Esophagus (tissue), 2 donors: ENCODE measurements at regions not wholly inside any gene's neighbourhood (a gene's known extent, or its start where the extent isn't known, plus 50 kb on each side); places are given as distances from the start of the nearest gene placed in this dataset.
"Not testable (repeated sequence)": the region's sequence is repeated elsewhere in the genome, so short reads cannot be mapped to it uniquely, and the experiment has no call there.

Experiments
- H3K27ac ChIP-seq, 2 donors: one replicate each; pipeline ENCODE4 v1.5.1; 2013; ENCODE audit warnings: low read depth in 2 of 2, mild to moderate bottlenecking in 2 of 2, inconsistent platforms in 1 of 2, low read length in 1 of 2, moderate library complexity in 1 of 2
- H3K27me3 ChIP-seq, 2 donors: one replicate each; pipeline ENCODE4 v1.6.1; 2013; ENCODE audit warnings: low read length in 2 of 2, control low read depth in 1 of 2, mild to moderate bottlenecking in 1 of 2; ENCODE audit not compliant: insufficient read depth in 2 of 2, control insufficient read depth in 1 of 2
- H3K36me3 ChIP-seq, 2 donors: one replicate each; pipeline ENCODE4 v1.6.1; 2013; ENCODE audit warnings: low read length in 1 of 2; ENCODE audit not compliant: control insufficient read depth in 2 of 2, insufficient read depth in 2 of 2
- H3K4me1 ChIP-seq, 2 donors: one replicate each; pipeline ENCODE4 v1.6.1; 2013; ENCODE audit warnings: low read length in 1 of 2; ENCODE audit not compliant: control insufficient read depth in 2 of 2, insufficient read depth in 2 of 2
- H3K4me3 ChIP-seq, 2 donors: one replicate each; pipeline ENCODE4 v1.5.1; 2013; ENCODE audit warnings: low read length in 2 of 2, mild to moderate bottlenecking in 2 of 2, low read depth in 1 of 2, moderate library complexity in 1 of 2
- H3K9me3 ChIP-seq, 2 donors: one replicate each; pipeline ENCODE4 v1.6.1; 2013; ENCODE audit warnings: mild to moderate bottlenecking in 2 of 2, low read depth in 1 of 2, low read length in 1 of 2, moderate library complexity in 1 of 2; ENCODE audit not compliant: control insufficient read depth in 2 of 2, insufficient read depth in 1 of 2
- WGBS, 2 donors: extraction: QIAGEN DNeasy Blood & Tissue Kit; methylation state at CpG; one replicate each; pipeline ENCODE4 v1.1.7; 2013; 5-methylcytosine and 5-hydroxymethylcytosine counted together
- donor health status: healthy with polysubstance abuse.
- donor health status: Bipolar disorder and iron deficiency.

- no peaks in the 10 kb centered on the region for H3K36me3 ChIP-seq
- H3K27me3 ChIP-seq, result no peaks in the 10 kb centered on the region
- 78 to 79% methylated on average over 9 of the region's 9 CpGs for WGBS, 2 donors
- H3K9me3 ChIP-seq, result no peaks in the 10 kb centered on the region
- no peak overlapping the region for H3K4me3 ChIP-seq
- no peak overlapping the region for H3K27ac ChIP-seq
- H3K4me1 ChIP-seq, result no peaks in the 10 kb centered on the region
Observed at GRCh38 chr12:131211340-131211938, 257.7 kb downstream of the ADGRD1 start.

DNA sequence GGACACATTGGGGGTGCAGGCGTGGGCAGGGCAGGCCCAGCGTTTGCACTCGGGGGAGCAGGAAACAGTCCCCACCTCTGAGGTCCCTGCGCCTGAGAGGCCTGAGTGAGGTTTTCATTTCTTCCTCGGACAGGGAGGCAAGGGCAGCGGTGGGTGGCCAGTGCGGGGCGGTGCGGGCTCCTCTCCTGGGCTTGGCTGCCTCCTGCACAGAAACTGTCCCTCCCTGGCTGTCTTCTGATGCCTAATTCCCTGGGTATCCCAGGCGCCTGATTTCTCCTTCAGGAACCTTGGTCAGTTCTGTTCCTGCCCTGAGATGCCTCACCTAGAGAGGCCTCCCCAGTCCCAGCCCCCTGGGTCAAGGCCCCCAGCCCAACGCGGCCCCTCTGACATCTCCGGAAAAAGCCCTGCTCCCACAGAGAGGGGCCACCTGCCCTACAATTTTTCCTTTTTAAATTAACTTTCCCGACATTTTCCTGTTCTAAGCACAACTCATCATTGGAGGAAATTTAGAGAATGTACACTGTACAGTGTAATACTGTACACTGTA is 260.3 kb downstream of the ADGRD1 start:
- WGBS, 2 donors, result 85 to 88% methylated on average over 14 of the region's 14 CpGs
- Histone ChIP-seq H3K27me3 (peaks cover 0 to 3% of the 10 kb centered on the region in 2 donors), H3K4me1 (no peaks in the 10 kb centered on the region), H3K9me3 (no peaks in the 10 kb centered on the region), H3K4me3 (no peak overlapping the region), H3K36me3 (no peaks in the 10 kb centered on the region), H3K27ac (no peak overlapping the region)

DNA sequence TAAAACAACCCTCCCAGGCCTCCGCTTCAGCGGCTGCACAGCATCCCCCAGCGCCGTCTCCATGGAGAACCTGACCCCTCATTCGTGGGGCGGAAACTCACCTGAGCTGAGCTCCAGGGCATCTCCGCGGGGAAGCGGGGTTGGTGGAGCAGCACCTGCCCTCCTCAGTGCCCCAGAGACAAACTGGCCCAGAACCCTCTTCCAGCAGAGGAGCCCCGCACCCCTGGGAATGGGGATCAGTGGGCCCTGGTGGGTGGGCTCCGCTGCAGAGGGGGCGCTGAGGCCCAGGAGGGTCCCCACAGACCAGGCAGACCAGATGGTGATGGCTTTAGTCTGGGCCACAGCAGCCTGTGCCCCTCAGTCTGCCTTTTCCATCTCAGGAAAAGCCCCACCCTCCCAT is 261.2 kb downstream of the ADGRD1 start:
- H3K27me3 ChIP-seq, H3K27ac ChIP-seq, H3K36me3 ChIP-seq, H3K4me3 ChIP-seq, H3K4me1 ChIP-seq, H3K9me3 ChIP-seq: not testable (repeated sequence)
- whole genome bisulfite sequencing, 2 donors, result 82 to 93% methylated on average over 12 of the region's 12 CpGs

- not testable (repeated sequence) for H3K27ac ChIP-seq, H3K27me3 ChIP-seq
Observed at GRCh38 chr12:131216587-131216986, 262.9 kb downstream of the ADGRD1 start.

DNA sequence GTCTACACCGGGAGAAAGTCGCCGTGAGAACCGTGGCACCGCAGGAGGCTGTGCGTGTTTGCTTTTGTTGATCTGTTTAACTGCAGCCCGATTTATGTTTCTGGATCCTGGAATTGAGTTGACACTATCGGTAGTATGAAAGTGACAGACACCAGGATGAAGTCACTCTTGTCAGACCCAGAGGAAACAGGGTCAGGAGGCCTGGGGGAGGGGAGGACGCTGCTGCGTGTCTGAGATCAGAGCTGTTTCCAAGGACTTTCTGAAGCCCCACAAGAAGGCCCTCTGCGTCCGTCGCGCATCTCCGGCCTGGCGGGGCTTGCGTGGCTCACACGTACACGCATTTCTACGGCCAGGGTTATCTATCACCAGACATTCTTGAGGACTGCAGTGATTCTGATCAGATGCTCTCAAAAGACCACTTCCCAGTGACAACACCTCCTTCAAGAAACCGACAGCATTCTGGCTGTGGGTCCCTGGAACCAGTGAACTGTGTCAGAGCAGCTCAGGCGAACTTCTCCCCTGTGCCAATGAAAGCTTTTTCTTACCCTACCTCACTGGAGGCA is 263.4 kb downstream of the ADGRD1 start:
- H3K9me3 ChIP-seq, result no peaks in the 10 kb centered on the region
- H3K27ac ChIP-seq, result no peak overlapping the region
- peaks cover 0 to 4% of the 10 kb centered on the region in 2 donors for H3K27me3 ChIP-seq
- 68 to 69% methylated on average over 22 of the region's 22 CpGs for WGBS, 2 donors
- no peaks in the 10 kb centered on the region for H3K4me1 ChIP-seq
- H3K4me3 ChIP-seq, result no peak overlapping the region
- H3K36me3 ChIP-seq, result no peaks in the 10 kb centered on the region

More at GRCh38 chr12:131216587-131216986, 262.9 kb downstream of the ADGRD1 start:
- H3K4me1 ChIP-seq, H3K9me3 ChIP-seq, H3K36me3 ChIP-seq, H3K4me3 ChIP-seq: not testable (repeated sequence)
- 51 to 56% methylated on average over 14 of the region's 14 CpGs for WGBS, 2 donors

DNA sequence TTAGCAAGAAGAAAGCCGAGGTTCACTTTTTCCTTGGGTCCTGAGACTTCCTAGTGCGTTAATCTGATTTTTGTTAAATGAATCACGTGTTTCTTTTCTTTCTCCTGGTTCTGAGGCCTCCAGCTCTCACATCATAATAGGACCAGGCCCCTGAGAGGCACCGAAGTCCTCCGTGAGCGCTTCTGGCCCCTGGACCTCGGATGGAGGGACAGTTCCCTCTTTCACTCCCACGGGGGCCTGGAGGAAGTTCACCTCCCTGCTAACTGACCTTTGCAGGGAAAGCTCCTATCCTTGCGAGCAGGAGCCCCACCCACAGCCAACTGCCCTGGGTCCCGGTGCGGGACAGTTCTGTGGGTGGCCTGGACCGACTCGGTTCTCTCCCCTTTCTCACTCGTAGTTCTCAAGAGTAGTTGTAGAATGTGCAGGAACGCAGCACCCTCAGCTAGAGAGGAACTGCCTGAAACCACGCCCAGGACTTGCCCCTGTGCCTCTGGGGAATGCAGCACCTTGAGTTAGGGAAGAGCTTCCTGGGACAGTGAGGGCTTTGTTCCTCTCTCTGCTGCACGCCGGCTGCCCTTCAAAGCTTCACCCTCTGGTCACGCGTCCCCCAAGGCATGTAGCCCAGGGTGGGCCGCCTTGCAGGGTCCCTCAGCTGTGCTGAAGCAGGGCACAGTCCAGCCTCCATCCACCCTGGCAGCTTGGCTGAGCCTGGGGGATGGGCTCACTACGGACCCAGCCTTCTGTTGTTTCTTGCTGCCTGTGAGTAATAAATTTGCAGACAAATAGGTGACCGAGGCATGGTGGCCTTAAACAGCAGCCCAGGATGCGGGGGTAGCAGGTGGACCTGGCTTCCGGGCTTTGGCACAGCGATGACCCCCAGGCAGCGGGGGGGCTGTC is 264.6 kb downstream of the ADGRD1 start:
- Histone ChIP-seq H3K27me3 (peaks cover 0 to 4% of the 10 kb centered on the region in 2 donors), H3K4me1 (peaks cover 0 to 7% of the 10 kb centered on the region in 2 donors)
- WGBS, 2 donors, result 50 to 51% methylated on average over 27 of the region's 27 CpGs

GRCh38 chr12:131218923-131219669 is 265.4 kb downstream of the ADGRD1 start:
- H3K9me3 ChIP-seq, result no peaks in the 10 kb centered on the region
- peaks cover 0 to 7% of the 10 kb centered on the region in 2 donors for H3K4me1 ChIP-seq
- H3K4me3 ChIP-seq, result no peak overlapping the region
- WGBS, 2 donors, result 50 to 61% methylated on average over 14 to 15 of the region's 15 CpGs
- no peak overlapping the region for H3K27ac ChIP-seq
- peaks cover 0 to 4% of the 10 kb centered on the region in 2 donors for H3K27me3 ChIP-seq
- H3K36me3 ChIP-seq, result no peaks in the 10 kb centered on the region

More for the DNA sequence above, 264.6 kb downstream of the ADGRD1 start:
- Histone ChIP-seq H3K9me3 (no peaks in the 10 kb centered on the region), H3K36me3 (no peaks in the 10 kb centered on the region), H3K4me3 (no peak overlapping the region), H3K27ac (no peak overlapping the region)

DNA sequence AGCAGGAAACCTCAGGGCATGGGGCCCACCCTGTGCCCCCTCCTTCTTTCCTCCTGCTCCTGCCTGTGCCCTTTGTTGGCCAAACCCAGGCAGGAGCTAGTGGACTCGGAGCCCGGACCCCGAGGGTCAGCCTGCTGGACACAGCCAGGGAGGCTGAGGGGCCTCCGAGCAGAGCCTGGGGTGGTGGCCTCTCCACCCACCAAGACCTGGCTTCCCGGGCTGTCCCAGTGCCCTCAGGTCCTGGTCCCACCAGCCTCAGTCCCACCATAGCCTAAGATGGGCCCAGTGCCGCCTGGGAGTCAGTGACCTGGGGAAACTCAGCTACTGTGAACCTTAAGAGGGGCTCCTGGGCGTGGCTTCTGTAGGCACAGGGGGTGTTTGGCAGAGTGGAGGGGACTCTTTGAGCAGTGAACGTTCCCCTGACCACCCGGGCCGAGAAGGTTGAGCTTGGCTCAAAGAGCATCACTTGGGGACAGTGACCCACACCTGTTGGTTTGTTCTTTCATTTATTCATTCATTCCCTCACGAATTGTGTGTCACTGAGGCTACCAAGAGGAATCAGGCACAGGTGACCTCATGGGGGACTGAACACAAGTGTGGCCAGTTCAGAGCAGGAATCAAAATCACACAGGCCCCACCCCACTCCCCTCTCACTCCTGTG is 266.1 kb downstream of the ADGRD1 start:
- H3K4me1 ChIP-seq, result peaks cover 0 to 7% of the 10 kb centered on the region in 2 donors
- peaks cover 0 to 4% of the 10 kb centered on the region in 2 donors for H3K27me3 ChIP-seq
- H3K27ac ChIP-seq, result no peak overlapping the region
- WGBS, 2 donors, result 81% methylated on average over 9 to 11 of the region's 11 CpGs
- no peaks in the 10 kb centered on the region for H3K9me3 ChIP-seq
- H3K4me3 ChIP-seq, result no peak overlapping the region
- no peaks in the 10 kb centered on the region for H3K36me3 ChIP-seq

DNA sequence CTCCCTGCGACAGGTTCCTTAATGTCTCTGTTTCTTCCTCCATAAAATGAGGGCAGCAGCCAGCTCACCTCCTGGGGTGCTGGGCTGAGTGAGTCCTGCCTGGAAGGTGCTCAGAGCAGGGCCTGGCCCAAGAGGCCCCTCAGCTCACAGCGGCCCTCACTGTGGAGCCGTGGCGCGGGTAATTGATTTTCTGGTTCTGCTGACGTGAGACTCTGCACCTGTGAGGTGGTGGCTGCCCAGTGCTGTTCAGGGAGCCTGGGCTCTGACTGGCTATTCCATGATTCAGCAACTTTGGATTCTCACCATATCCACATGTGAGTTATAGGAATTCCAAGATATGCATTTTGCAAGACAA is 266.6 kb downstream of the ADGRD1 start:
- no peak overlapping the region for H3K27ac ChIP-seq
- no peaks in the 10 kb centered on the region for H3K9me3 ChIP-seq
- no peak overlapping the region for H3K4me3 ChIP-seq
- 88 to 89% methylated on average over 6 of the region's 6 CpGs for WGBS, 2 donors
- no peaks in the 10 kb centered on the region for H3K36me3 ChIP-seq
- H3K4me1 ChIP-seq, result peaks cover 0 to 7% of the 10 kb centered on the region in 2 donors
- peaks cover 0 to 4% of the 10 kb centered on the region in 2 donors for H3K27me3 ChIP-seq
